AG09319 (cell line): ENCODE measurements at regions not wholly inside any gene's neighbourhood (a gene's known extent, or its start where the extent isn't known, plus 50 kb on each side); places are given as distances from the start of the nearest gene placed in this dataset.

ENCODE experiments used
- DNase-seq: peaks from one replicate; pipeline ENCODE4 v3.0.0-alpha.2; 2010; ENCODE audit warnings: low read depth; ENCODE audit errors: extremely low read depth
- CTCF ChIP-seq: IDR thresholded peaks from 2 replicates; pipeline ENCODE4 v1.5.1; 2011; ENCODE audit warnings: low read depth, mild to moderate bottlenecking, inconsistent platforms, low read length, moderate library complexity

- DNase-seq = no peak
- no peak for TF ChIP-seq CTCF
These were observed 68.6 kb upstream of the ADAMTS2 start for GRCh38 chr5:179413711-179414458.

- no peak for DNase-seq
- no peak for TF ChIP-seq CTCF
These were observed 67.9 kb upstream of the ADAMTS2 start for GRCh38 chr5:179413086-179413690.

- DNase-seq = no peak
- no peak for TF ChIP-seq CTCF
These were observed 66.0 kb upstream of the ADAMTS2 start for GRCh38 chr5:179411161-179411841.

- no peak for DNase-seq
- no peak for TF ChIP-seq CTCF
These were observed 65.3 kb upstream of the ADAMTS2 start for GRCh38 chr5:179410291-179411160.

- TF ChIP-seq CTCF = no peak
- no peak for DNase-seq
These were observed 64.5 kb upstream of the ADAMTS2 start for GRCh38 chr5:179409806-179410205.

GRCh38 chr5:179408611-179409010, 63.4 kb upstream of the ADAMTS2 start:
- DNase-seq = no peak
- no peak for TF ChIP-seq CTCF
